ENCODE measurements at regions not wholly inside any gene's neighbourhood (a gene's known extent, or its start where the extent isn't known, plus 50 kb on each side); places are given as distances from the start of the nearest gene placed in this dataset.

DNA sequence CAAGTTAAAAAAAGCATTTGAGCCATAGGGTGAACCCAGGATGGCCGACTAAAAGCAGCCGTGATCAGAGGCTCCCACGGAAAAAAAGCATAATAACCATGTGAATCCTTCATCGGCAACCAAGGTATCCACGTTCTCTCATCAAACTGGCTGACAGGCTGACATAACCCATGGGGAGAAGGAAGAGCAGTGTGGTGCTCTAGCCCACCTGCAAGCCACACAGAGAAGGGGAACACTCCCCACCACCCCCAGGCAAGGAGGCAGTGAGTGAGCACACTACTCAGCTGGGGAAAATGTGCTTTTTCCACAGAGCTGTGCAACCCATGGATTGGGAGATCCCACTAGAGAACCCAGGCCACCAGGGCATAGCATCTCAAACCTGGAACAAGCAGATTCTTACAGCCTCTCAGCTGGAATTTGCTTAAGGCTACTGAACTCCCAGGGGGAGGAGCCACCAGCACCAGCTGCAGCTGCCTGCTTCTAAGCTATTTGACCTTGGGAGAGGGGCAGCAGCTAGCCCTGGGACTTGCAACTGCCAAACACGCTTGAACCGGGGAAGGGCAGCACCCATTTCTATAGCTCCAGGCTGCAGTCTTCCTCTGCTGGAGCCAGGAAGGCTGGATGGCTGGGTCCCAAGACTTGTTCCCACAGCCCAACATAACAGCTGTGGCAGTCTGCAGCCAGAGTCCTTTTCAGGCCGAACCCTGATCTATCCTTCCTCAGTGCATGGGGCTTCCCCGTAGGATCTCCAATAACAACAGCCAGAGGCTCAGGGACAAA is 178.2 kb upstream of the NRG3 start:
- H3K27ac ChIP-seq (replicated peaks), result no peak overlapping the region
- DNase-seq (ENCODE audit: low read depth in 1 of 2, low spot score in 1 of 2), result no peak
- TF ChIP-seq SPI1 (IDR thresholded peaks at IDR 0.05; ENCODE audit: borderline replicate concordance, low read depth) (no peak), GABPA (IDR thresholded peaks at IDR 0.05; ENCODE audit: low read depth) (no peak), POLR2AphosphoS5 (IDR thresholded peaks at IDR 0.05; ENCODE audit: low read depth) (no peak)
- TF ChIP-seq, protein P1, sequence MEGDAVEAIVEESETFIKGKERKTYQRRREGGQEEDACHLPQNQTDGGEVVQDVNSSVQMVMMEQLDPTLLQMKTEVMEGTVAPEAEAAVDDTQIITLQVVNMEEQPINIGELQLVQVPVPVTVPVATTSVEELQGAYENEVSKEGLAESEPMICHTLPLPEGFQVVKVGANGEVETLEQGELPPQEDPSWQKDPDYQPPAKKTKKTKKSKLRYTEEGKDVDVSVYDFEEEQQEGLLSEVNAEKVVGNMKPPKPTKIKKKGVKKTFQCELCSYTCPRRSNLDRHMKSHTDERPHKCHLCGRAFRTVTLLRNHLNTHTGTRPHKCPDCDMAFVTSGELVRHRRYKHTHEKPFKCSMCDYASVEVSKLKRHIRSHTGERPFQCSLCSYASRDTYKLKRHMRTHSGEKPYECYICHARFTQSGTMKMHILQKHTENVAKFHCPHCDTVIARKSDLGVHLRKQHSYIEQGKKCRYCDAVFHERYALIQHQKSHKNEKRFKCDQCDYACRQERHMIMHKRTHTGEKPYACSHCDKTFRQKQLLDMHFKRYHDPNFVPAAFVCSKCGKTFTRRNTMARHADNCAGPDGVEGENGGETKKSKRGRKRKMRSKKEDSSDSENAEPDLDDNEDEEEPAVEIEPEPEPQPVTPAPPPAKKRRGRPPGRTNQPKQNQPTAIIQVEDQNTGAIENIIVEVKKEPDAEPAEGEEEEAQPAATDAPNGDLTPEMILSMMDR (IDR thresholded peaks at IDR 0.05; ENCODE audit: insufficient read depth, low read length), result no peak
- TF ChIP-seq, protein P2, sequence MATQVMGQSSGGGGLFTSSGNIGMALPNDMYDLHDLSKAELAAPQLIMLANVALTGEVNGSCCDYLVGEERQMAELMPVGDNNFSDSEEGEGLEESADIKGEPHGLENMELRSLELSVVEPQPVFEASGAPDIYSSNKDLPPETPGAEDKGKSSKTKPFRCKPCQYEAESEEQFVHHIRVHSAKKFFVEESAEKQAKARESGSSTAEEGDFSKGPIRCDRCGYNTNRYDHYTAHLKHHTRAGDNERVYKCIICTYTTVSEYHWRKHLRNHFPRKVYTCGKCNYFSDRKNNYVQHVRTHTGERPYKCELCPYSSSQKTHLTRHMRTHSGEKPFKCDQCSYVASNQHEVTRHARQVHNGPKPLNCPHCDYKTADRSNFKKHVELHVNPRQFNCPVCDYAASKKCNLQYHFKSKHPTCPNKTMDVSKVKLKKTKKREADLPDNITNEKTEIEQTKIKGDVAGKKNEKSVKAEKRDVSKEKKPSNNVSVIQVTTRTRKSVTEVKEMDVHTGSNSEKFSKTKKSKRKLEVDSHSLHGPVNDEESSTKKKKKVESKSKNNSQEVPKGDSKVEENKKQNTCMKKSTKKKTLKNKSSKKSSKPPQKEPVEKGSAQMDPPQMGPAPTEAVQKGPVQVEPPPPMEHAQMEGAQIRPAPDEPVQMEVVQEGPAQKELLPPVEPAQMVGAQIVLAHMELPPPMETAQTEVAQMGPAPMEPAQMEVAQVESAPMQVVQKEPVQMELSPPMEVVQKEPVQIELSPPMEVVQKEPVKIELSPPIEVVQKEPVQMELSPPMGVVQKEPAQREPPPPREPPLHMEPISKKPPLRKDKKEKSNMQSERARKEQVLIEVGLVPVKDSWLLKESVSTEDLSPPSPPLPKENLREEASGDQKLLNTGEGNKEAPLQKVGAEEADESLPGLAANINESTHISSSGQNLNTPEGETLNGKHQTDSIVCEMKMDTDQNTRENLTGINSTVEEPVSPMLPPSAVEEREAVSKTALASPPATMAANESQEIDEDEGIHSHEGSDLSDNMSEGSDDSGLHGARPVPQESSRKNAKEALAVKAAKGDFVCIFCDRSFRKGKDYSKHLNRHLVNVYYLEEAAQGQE (IDR thresholded peaks at IDR 0.05; ENCODE audit: insufficient replicate concordance, low read depth), result no peak
- H3K27me3 ChIP-seq (ENCODE audit: insufficient read depth, poor library complexity, severe bottlenecking), result no peaks in the 10 kb centered on the region
- no peak overlapping the region for H3K4me3 ChIP-seq (replicated peaks; ENCODE audit: insufficient read depth, low read length)

DNA sequence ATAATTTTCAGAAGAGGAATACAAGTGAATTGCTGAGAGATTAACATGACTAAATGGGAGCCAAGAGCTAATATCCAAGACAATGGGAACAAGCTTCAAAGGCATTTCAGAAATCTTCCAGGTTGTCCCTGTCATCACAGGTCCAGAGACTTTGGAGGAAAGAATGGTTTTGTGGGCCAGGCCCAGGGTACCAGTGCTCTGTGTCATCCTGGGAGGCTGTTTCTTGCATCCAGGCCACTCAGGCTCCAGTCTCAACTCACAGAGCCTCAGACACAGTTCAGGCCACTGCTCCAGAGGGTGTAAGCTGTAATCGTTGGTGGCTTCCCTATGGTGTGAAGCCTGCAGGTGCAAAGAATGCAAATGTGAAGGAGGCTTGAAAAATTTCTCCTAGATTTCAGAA is 170.4 kb upstream of the NRG3 start:
- TF ChIP-seq, protein P1 (IDR thresholded peaks at IDR 0.05; ENCODE audit: insufficient read depth, low read length), result no peak
- TF ChIP-seq SPI1 (IDR thresholded peaks at IDR 0.05; ENCODE audit: borderline replicate concordance, low read depth), result no peak
- TF ChIP-seq POLR2AphosphoS5 (IDR thresholded peaks at IDR 0.05; ENCODE audit: low read depth), result no peak
- TF ChIP-seq, protein P2 (IDR thresholded peaks at IDR 0.05; ENCODE audit: insufficient replicate concordance, low read depth), result no peak
- TF ChIP-seq GABPA (IDR thresholded peaks at IDR 0.05; ENCODE audit: low read depth), result no peak
- H3K27me3 ChIP-seq (ENCODE audit: insufficient read depth, poor library complexity, severe bottlenecking), result peaks cover 2% of the 10 kb centered on the region
- no peak for DNase-seq (ENCODE audit: low read depth in 1 of 2, low spot score in 1 of 2)
- H3K27ac ChIP-seq (replicated peaks), result no peak overlapping the region
- H3K4me3 ChIP-seq (replicated peaks; ENCODE audit: insufficient read depth, low read length), result no peak overlapping the region

DNA sequence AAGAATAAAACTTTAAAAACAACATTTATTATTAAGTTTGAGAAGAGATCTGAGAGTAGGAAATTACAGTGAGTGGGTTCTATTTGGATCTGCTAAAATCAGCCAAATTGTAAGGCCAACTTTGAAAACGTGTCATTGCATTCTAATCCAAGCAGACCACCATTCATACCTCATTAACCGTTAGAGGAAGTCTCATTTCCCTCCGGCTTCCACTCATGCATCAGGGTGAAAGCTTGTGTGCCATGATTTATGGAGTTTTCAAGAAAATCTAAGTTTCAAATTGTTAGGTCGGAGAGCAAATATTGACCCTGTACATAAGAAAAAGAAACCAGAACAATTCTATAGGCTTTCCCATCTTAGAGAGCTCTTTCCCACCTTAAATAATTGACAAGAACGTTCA is 166.6 kb upstream of the NRG3 start:
- Histone ChIP-seq H3K4me3 (replicated peaks; ENCODE audit: insufficient read depth, low read length) (no peak overlapping the region), H3K27ac (replicated peaks) (no peak overlapping the region), H3K27me3 (ENCODE audit: insufficient read depth, poor library complexity, severe bottlenecking) (peaks cover 2% of the 10 kb centered on the region)
- TF ChIP-seq SPI1 (IDR thresholded peaks at IDR 0.05; ENCODE audit: borderline replicate concordance, low read depth), result no peak
- TF ChIP-seq GABPA (IDR thresholded peaks at IDR 0.05; ENCODE audit: low read depth), result no peak
- TF ChIP-seq, protein P1 (IDR thresholded peaks at IDR 0.05; ENCODE audit: insufficient read depth, low read length), result no peak
- TF ChIP-seq, protein P2 (IDR thresholded peaks at IDR 0.05; ENCODE audit: insufficient replicate concordance, low read depth), result no peak
- TF ChIP-seq POLR2AphosphoS5 (IDR thresholded peaks at IDR 0.05; ENCODE audit: low read depth), result no peak
- no peak for DNase-seq (ENCODE audit: low read depth in 1 of 2, low spot score in 1 of 2)

Data from HL-60 (cell line).